GM12878 (cell line): ENCODE measurements at regions not wholly inside any gene's neighbourhood (a gene's known extent, or its start where the extent isn't known, plus 50 kb on each side); places are given as distances from the start of the nearest gene placed in this dataset.

ENCODE experiments used
- MYC ChIP-seq: IDR thresholded peaks from 2 replicates; pipeline ENCODE4 v1.6.1; 2011; ENCODE audit warnings: mild to moderate bottlenecking, low read length, moderate library complexity, inconsistent platforms; ENCODE audit not compliant: insufficient read depth, insufficient replicate concordance, insufficient read length, severe bottlenecking
- RAD21 ChIP-seq: IDR thresholded peaks from 2 replicates; pipeline ENCODE4 v1.6.1; 2011; ENCODE audit warnings: mild to moderate bottlenecking, low read depth, low read length, moderate library complexity; ENCODE audit not compliant: insufficient read depth
- TF ChIP-seq, protein P1 (sequence below): IDR thresholded peaks from 2 replicates; pipeline ENCODE4 v1.6.1; 2012; ENCODE audit warnings: low read length, inconsistent platforms

DNA sequence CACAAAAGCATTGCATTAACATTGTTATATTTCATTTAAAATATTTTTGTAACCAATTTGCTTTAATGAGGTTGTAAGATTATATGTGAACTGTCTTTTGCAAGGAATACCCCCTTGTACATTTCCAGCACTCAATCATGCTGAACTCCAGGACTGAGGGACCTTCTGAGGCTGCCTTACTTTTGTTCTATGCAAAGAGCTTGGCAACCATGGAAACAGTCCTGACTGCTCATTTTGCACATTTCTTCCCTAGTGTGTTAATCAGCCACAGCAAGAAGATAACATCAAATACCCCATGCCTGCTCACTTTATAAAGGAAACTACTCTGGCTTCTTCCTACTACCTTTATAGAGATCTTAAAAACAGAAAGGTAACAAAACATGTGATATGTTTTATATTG, 355.6 kb upstream of the IZUMO3 start:
- TF ChIP-seq, protein P1, sequence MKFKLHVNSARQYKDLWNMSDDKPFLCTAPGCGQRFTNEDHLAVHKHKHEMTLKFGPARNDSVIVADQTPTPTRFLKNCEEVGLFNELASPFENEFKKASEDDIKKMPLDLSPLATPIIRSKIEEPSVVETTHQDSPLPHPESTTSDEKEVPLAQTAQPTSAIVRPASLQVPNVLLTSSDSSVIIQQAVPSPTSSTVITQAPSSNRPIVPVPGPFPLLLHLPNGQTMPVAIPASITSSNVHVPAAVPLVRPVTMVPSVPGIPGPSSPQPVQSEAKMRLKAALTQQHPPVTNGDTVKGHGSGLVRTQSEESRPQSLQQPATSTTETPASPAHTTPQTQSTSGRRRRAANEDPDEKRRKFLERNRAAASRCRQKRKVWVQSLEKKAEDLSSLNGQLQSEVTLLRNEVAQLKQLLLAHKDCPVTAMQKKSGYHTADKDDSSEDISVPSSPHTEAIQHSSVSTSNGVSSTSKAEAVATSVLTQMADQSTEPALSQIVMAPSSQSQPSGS: no peak
- TF ChIP-seq MYC: no peak
- TF ChIP-seq RAD21: no peak
